GM18505 (cell line): ENCODE measurements at regions not wholly inside any gene's neighbourhood (a gene's known extent, or its start where the extent isn't known, plus 50 kb on each side); places are given as distances from the start of the nearest gene placed in this dataset.

Experiments
- ATAC-seq: cut with Tn5 transposase; IDR thresholded peaks from one replicate; pipeline ENCODE4 v1.9.1; 2021; ENCODE audit not compliant: unreplicated experiment
- POLR2A ChIP-seq: IDR thresholded peaks from 4 replicates; pipeline ENCODE4 v1.6.1; 2011; ENCODE audit warnings: borderline replicate concordance; ENCODE audit not compliant: insufficient read depth, insufficient read length; ENCODE audit errors: extremely low read depth

- TF ChIP-seq POLR2A, result no peak
- no peak for ATAC-seq
These were observed 102.0 kb downstream of the RMI2 start for GRCh38 chr16:11447272-11447671.

- TF ChIP-seq POLR2A, result no peak
- ATAC-seq, result no peak
These were observed 102.6 kb downstream of the RMI2 start for GRCh38 chr16:11447836-11448235.

- ATAC-seq, result no peak
- TF ChIP-seq POLR2A, result no peak
These were observed 103.6 kb downstream of the RMI2 start for GRCh38 chr16:11448796-11449416.

GRCh38 chr16:11449716-11450115 lies 104.5 kb downstream of the RMI2 start:
- no peak for ATAC-seq
- TF ChIP-seq POLR2A, result no peak

- TF ChIP-seq POLR2A, result no peak
- no peak for ATAC-seq
These were observed 104.9 kb downstream of the RMI2 start for GRCh38 chr16:11450136-11450535.

GRCh38 chr16:11452298-11452697 lies 107.0 kb downstream of the RMI2 start:
- no peak for ATAC-seq
- no peak for TF ChIP-seq POLR2A

GRCh38 chr16:11452746-11453389 lies 107.6 kb downstream of the RMI2 start:
- ATAC-seq, result no peak
- TF ChIP-seq POLR2A, result no peak

- no peak for ATAC-seq
- TF ChIP-seq POLR2A, result no peak
These were observed 111.5 kb downstream of the RMI2 start for GRCh38 chr16:11456741-11457140.

GRCh38 chr16:11459722-11460121 lies 114.5 kb downstream of the RMI2 start:
- no peak for ATAC-seq
- TF ChIP-seq POLR2A, result no peak

GRCh38 chr16:11460820-11461594 lies 115.7 kb downstream of the RMI2 start:
- no peak for ATAC-seq
- TF ChIP-seq POLR2A, result no peak

- no peak for TF ChIP-seq POLR2A
These were observed 116.3 kb downstream of the RMI2 start for GRCh38 chr16:11461595-11461990.

GRCh38 chr16:11462036-11462435 lies 116.8 kb downstream of the RMI2 start:
- no peak for TF ChIP-seq POLR2A
- no peak for ATAC-seq

More at GRCh38 chr16:11461595-11461990, 116.3 kb downstream of the RMI2 start:
- ATAC-seq, result no peak

GRCh38 chr16:11462861-11463260 lies 117.6 kb downstream of the RMI2 start:
- TF ChIP-seq POLR2A, result no peak

GRCh38 chr16:11464241-11464640 lies 119.0 kb downstream of the RMI2 start:
- no peak for TF ChIP-seq POLR2A
- ATAC-seq, result no peak

More at GRCh38 chr16:11462861-11463260, 117.6 kb downstream of the RMI2 start:
- no peak for ATAC-seq
